OCI-LY3 (cell line): ENCODE measurements at regions not wholly inside any gene's neighbourhood (a gene's known extent, or its start where the extent isn't known, plus 50 kb on each side); places are given as distances from the start of the nearest gene placed in this dataset.

Experiments used
- H2AFZ ChIP-seq: fragments of 200-600, 300-600 bp; shearing (Covaris generic); 2 replicates; pipeline ENCODE4 v1.6.0; 2014; ENCODE audit warnings: antibody characterized with exemption, low read depth, low read length
- H3K27ac ChIP-seq: fragments of 200-600, 300-600 bp; sonication (generic); 2 replicates; pipeline ENCODE4 v1.5.1; 2014; ENCODE audit warnings: mild to moderate bottlenecking, low read length, moderate library complexity, mixed read lengths
- H3K27me3 ChIP-seq: fragments of 200-600, 300-600 bp; sonication (generic); 2 replicates; pipeline ENCODE4 v1.6.1; 2014; ENCODE audit warnings: low read depth, low read length, mixed read lengths
- H3K36me3 ChIP-seq: fragments of 200-600, 300-600 bp; sonication (generic); replicated peaks from 2 replicates; pipeline ENCODE3; 2014; ENCODE audit warnings: low read depth, low read length, mixed read lengths
- H3K4me1 ChIP-seq: fragments of 300-600, 200-600 bp; sonication (generic); 2 replicates; pipeline ENCODE4 v1.6.1; 2014; ENCODE audit warnings: low read length, mixed read lengths
- H3K4me2 ChIP-seq: fragments of 200-600, 300-600 bp; sonication (generic); 2 replicates; pipeline ENCODE4 v1.6.1; 2014; ENCODE audit warnings: low read length, mixed read lengths
- H3K4me3 ChIP-seq: fragments of 300-600, 200-600 bp; sonication (generic); 2 replicates; pipeline ENCODE4 v1.5.1; 2014; ENCODE audit warnings: antibody characterized with exemption, mild to moderate bottlenecking, low read length, moderate library complexity
- H3K79me2 ChIP-seq: fragments of 300-600, 200-600 bp; shearing (Covaris generic); 2 replicates; pipeline ENCODE4 v1.6.1; 2014; ENCODE audit warnings: mild to moderate bottlenecking, low read length, mixed read lengths
- H3K9ac ChIP-seq: fragments of 300-600, 200-600 bp; shearing (Covaris generic); 2 replicates; pipeline ENCODE4 v1.6.0; 2014; ENCODE audit warnings: mild to moderate bottlenecking, low read length, moderate library complexity
- H3K9me3 ChIP-seq: fragments of 200-600, 300-600 bp; shearing (Covaris generic); 2 replicates; pipeline ENCODE4 v1.6.1; 2014; ENCODE audit warnings: low read length, mixed read lengths; ENCODE audit not compliant: insufficient read depth
- H4K20me1 ChIP-seq: fragments of 200-600, 300-600 bp; sonication (generic); 2 replicates; pipeline ENCODE4 v1.6.1; 2016; ENCODE audit warnings: low read length, mixed read lengths; ENCODE audit not compliant: insufficient read depth
- EZH2phosphoT487 ChIP-seq: fragments of 200-600 bp; shearing (Covaris generic); IDR thresholded peaks from 2 replicates; pipeline ENCODE4 v1.6.1; 2018; ENCODE audit warnings: antibody characterized with exemption, mixed run types, low read depth
- TF ChIP-seq, protein P1 (sequence below): fragments of 200-600, 300-600 bp; sonication (generic); IDR thresholded peaks from 2 replicates; pipeline ENCODE4 v1.5.1; 2014; ENCODE audit warnings: antibody characterized with exemption, low read length, low read depth

DNA sequence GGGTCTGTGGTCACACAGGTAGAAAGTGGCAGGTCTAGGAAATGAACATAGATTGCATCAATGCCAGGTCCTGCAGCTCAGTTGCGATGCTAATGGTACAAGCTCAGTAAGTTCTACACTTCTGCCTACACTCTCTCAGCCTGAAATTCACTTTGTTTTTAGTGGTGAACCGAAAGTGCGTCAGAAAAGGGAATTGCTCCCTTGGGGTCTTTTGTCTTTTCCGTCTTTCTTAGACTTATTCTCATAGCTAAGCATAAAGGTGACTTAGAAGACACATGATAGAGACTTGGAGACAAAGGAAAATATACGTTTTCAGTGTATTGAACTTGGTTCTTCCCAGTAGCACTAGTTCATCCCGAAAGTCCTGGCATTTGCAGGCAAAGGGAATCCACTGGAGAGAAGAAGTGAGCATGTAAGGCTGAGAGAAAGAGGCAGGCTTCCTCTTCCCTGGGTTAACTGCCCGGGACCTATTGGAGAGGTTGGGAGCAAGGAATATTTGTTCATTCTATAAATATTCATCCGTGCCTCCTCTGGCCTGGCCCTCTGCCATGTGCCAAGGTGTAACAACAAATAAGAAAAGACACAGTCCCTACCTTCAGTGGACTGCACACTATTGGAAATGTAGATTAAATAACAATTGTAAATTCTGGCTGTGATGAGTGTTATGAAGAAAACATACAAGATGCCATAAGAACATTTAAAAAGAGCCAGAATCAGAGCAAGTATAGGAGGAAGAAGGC, 785.8 kb downstream of the MED13L start:
- H3K4me1 ChIP-seq = no peaks in the 10 kb centered on the region
- no peak overlapping the region for H2AFZ ChIP-seq
- H3K27ac ChIP-seq = no peak overlapping the region
- H3K79me2 ChIP-seq = no peaks in the 10 kb centered on the region
- no peaks in the 10 kb centered on the region for H3K36me3 ChIP-seq
- no peak for TF ChIP-seq EZH2phosphoT487
- TF ChIP-seq, protein P1, sequence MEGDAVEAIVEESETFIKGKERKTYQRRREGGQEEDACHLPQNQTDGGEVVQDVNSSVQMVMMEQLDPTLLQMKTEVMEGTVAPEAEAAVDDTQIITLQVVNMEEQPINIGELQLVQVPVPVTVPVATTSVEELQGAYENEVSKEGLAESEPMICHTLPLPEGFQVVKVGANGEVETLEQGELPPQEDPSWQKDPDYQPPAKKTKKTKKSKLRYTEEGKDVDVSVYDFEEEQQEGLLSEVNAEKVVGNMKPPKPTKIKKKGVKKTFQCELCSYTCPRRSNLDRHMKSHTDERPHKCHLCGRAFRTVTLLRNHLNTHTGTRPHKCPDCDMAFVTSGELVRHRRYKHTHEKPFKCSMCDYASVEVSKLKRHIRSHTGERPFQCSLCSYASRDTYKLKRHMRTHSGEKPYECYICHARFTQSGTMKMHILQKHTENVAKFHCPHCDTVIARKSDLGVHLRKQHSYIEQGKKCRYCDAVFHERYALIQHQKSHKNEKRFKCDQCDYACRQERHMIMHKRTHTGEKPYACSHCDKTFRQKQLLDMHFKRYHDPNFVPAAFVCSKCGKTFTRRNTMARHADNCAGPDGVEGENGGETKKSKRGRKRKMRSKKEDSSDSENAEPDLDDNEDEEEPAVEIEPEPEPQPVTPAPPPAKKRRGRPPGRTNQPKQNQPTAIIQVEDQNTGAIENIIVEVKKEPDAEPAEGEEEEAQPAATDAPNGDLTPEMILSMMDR = no peak
- no peaks in the 10 kb centered on the region for H3K9me3 ChIP-seq
- no peak overlapping the region for H3K4me2 ChIP-seq
- H4K20me1 ChIP-seq = no peaks in the 10 kb centered on the region
- H3K9ac ChIP-seq = no peak overlapping the region
- H3K27me3 ChIP-seq = peaks cover 20% of the 10 kb centered on the region
- no peak overlapping the region for H3K4me3 ChIP-seq

DNA sequence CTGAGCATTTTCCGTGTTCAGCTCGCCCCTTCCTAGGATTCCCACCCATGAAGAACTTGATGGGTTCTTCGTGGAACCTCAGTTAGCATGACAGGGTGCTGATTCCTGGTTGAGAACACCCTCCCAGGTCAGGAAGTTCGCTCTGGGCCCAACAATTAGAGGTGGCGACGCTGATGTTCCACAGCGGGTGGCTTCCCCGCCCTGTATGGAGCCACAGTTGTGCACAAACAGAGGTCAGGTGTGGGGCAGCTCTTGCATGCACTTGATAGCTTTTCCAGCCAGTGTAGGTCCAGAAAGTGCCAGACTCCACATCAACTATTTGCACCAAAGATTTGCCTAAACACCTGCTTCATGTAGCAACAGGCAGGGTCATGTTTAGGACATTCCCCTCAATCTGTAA, 788.2 kb downstream of the MED13L start:
- Histone ChIP-seq H3K4me3 (no peak overlapping the region), H3K9ac (no peak overlapping the region), H3K79me2 (no peaks in the 10 kb centered on the region), H2AFZ (no peak overlapping the region), H3K36me3 (no peaks in the 10 kb centered on the region), H3K27me3 (peaks cover 20% of the 10 kb centered on the region), H3K4me1 (peaks cover 3% of the 10 kb centered on the region; the same call in 1 of the 2 replicates), H3K27ac (no peak overlapping the region), H3K4me2 (no peak overlapping the region), H4K20me1 (no peaks in the 10 kb centered on the region), H3K9me3 (0 out of 2 replicates have a peak, but pooled peaks cover 4% of the 10 kb centered on the region)
- TF ChIP-seq EZH2phosphoT487 = no peak
- TF ChIP-seq, protein P1 = no peak

DNA sequence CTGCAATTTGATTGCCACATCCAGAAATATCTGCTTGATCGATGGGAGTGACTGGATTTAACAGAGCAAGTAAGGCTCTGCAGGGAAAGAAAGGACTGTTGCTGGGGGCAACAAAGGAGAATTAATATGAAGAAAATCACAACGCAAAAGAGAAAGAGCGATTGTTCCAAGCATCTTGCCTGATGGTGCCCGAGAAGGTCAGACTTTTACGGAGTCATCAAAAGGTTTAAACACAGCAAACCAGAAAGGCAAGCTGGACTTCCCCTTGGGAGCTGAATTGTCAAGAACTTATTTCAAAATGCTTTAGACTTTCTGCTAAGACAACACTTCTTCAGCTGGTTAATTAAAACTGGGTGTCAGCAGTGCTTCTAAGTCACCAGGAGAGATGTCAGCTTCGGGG, 791.5 kb downstream of the MED13L start:
- H3K27me3 ChIP-seq = peaks cover 20% of the 10 kb centered on the region
- TF ChIP-seq, protein P1 = no peak
- no peak for TF ChIP-seq EZH2phosphoT487
- no peak overlapping the region for H3K27ac ChIP-seq
- H3K79me2 ChIP-seq = no peaks in the 10 kb centered on the region
- no peak overlapping the region for H3K9ac ChIP-seq
- 0 out of 2 replicates have a peak, but pooled peaks cover 4% of the 10 kb centered on the region for H3K9me3 ChIP-seq
- no peaks in the 10 kb centered on the region for H3K36me3 ChIP-seq
- H2AFZ ChIP-seq = no peak overlapping the region
- no peak overlapping the region for H3K4me3 ChIP-seq
- peaks cover 3% of the 10 kb centered on the region; the same call in 1 of the 2 replicates for H3K4me1 ChIP-seq
- H3K4me2 ChIP-seq = no peak overlapping the region
- no peaks in the 10 kb centered on the region for H4K20me1 ChIP-seq

DNA sequence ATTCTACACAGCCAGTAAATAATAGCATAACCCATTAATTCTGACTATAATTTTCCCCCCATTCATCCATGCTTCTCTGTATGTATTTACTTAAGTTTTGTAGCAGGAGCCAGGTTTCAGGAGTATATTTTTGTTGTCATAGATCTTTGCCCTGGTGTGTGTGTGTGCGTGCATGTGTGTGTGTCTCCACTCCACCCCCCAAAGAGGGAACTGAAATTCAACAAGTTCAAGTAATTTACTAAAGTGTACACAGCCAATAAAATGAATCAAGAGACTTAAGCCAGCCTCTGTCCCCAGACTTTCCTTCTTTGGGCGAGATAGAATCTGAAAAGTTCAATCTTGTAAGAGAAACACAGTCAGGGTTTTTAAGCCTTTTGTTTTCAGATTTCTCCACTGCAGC, 792.0 kb downstream of the MED13L start:
- no peak overlapping the region for H2AFZ ChIP-seq

More for the DNA sequence above, 792.0 kb downstream of the MED13L start:
- Histone ChIP-seq H3K9ac (no peak overlapping the region), H3K9me3 (0 out of 2 replicates have a peak, but pooled peaks cover 4% of the 10 kb centered on the region), H3K4me3 (no peak overlapping the region), H3K27ac (no peak overlapping the region), H3K27me3 (peaks cover 20% of the 10 kb centered on the region), H3K4me1 (peaks cover 3% of the 10 kb centered on the region; the same call in 1 of the 2 replicates), H3K36me3 (no peaks in the 10 kb centered on the region), H4K20me1 (no peaks in the 10 kb centered on the region), H3K79me2 (no peaks in the 10 kb centered on the region), H3K4me2 (no peak overlapping the region)
- no peak for TF ChIP-seq EZH2phosphoT487
- TF ChIP-seq, protein P1 = no peak
